ENCODE measurements at regions not wholly inside any gene's neighbourhood (a gene's known extent, or its start where the extent isn't known, plus 50 kb on each side); places are given as distances from the start of the nearest gene placed in this dataset.
A peak's percentile ranks its signal among the peaks of the same experiment; 100 is the strongest.

GRCh38 chr7:136066304-136067143, 89.4 kb upstream of the MTPN start:
- DNase-seq (ENCODE audit: low spot score), result no peak

DNA sequence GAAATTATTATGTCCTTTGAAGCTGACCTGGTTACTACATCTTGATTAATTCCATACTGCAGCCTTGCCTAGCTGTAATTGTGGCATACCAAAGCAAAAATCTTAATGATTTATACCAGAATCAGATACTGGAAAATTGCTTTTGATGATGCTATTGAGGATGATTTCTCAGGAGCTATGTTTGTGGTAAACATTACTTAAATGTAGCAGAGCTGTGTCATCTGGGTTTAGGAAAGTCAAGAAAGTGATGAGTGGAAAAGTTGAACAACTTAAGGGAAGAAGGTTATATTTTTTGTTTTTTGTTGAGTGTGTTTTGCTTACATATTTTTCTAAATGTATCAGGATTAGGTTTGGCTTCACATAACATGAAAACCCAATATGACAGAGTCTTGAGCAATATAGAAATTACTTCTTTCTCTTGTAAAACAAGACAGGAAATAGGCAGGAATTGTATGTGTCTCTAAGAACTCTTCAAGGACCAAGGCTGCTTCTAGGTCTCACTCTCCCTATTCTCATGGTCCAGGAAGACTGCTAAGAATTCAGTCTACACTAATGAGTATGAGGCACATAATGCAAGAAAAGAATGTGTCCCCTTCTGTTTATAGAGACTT, 87.6 kb upstream of the MTPN start:
- no peak for DNase-seq (ENCODE audit: low spot score)

GRCh38 chr7:136064081-136064480, 86.9 kb upstream of the MTPN start:
- no peak for DNase-seq (ENCODE audit: low spot score)

DNA sequence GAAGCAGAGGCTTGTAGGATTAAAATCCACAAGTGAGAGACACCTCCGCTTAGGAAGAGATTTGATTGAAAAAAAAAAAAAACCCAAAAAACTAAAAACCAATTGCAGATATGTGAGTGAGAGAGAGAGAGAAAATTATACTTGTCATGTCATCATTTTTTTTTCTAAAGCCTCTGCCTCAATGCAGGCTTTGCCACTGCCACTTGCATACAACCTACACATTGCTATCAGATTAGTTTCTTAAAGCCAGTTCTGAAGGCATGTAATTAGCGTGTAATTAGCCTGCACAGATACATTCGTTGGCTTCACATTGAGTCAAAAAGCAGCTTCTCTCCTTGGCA, 86.1 kb upstream of the MTPN start:
- no peak for DNase-seq (ENCODE audit: low spot score)

GRCh38 chr7:136062625-136063325, 85.6 kb upstream of the MTPN start:
- DNase-seq (ENCODE audit: low spot score), result peak; percentile 23

DNA sequence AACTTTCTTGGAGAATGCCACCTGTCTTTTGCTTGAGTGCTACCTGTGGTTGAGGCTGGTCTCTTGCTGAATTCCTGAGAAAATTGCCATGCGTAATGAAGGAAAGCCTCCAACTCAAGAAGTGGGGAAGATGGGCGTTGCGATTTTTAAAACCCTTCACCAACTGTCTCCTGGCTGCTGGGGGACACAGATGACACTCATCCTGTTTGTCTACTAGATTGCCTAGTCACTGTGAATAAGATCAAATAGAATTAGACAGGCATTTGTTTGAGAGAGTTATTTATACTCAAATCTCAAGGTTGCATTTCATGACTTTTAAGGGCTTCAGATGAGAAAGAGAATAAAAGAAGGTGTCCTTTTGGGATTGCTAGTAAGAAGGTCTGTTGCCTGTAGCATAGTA, 84.3 kb upstream of the MTPN start:
- DNase-seq (ENCODE audit: low spot score), result no peak

GRCh38 chr7:136058546-136058945, 81.4 kb upstream of the MTPN start:
- peak; percentile 86 for DNase-seq (ENCODE audit: low spot score)

- DNase-seq (ENCODE audit: low spot score), result no peak
Measured at GRCh38 chr7:136057509-136057908, 80.3 kb upstream of the MTPN start.

DNA sequence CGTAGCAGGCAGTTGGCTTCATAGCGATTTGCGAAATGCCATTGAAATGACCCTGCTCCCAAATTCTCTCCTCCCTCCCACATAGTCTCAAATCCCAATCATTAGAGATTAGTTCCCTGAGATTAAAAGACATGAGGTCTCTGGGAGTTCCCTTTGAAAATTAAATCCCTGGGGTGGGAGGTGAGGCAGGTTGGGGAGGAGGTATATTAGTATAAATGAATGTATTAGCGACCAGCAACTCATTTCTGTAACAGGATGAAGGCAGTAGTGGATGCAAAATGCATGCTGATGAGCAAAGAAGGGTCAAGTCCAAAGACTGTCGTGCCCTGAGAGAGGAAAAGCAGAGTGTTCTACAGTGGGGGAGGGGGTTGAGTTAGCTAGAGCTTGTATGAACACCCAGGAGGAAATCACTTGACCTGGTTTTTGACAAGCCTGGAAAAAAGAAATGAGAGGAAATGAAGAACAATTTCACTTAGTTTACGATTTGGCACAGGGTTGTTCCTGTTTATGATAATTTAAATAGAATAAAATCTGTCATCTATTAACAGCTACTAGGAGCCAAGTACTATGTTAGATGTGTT, 79.6 kb upstream of the MTPN start:
- peak; percentile 84 for DNase-seq (ENCODE audit: low spot score)

- DNase-seq (ENCODE audit: low spot score), result no peak
Measured at GRCh38 chr7:136055266-136055665, 78.1 kb upstream of the MTPN start.

- no peak for DNase-seq (ENCODE audit: low spot score)
Measured at GRCh38 chr7:136053689-136054485, 76.7 kb upstream of the MTPN start.

DNA sequence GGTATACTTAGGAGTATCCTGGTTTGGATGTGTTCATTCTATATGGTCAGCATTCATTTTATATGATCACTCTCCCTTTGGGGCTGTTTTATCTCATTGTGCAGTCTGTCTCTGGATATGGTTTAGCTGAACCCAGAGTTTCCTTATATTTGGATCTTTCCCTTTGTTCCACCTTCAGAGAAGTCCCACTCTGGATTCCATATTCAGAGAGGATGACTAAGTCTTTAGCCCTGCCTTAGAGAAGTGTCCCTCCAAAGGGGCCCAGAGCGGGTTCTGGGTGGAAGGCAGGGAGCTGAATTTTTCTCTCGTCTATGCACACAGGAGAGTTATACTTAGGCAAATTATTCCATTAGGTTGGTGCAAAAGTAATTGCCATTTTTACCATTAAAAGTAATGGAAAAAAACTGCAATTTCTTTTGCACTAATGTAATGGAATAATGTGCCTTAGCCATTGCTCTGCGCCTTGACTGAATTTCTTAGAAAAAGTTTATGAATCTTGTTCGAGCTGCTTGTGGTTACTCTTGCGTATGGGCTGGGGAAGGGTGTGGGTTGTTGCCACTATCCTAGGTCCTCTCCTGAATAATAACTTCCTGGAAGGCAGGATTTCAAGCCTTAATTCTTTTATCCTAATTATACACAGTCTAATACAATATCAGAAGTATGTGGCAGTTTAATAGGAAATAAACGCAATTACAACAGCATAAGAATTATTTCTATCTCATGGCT, 74.2 kb upstream of the MTPN start:
- no peak for DNase-seq (ENCODE audit: low spot score)

- DNase-seq (ENCODE audit: low spot score), result no peak
Measured at GRCh38 chr7:136050462-136050847, 73.3 kb upstream of the MTPN start.

GRCh38 chr7:136049818-136050461, 72.8 kb upstream of the MTPN start:
- no peak for DNase-seq (ENCODE audit: low spot score)

DNA sequence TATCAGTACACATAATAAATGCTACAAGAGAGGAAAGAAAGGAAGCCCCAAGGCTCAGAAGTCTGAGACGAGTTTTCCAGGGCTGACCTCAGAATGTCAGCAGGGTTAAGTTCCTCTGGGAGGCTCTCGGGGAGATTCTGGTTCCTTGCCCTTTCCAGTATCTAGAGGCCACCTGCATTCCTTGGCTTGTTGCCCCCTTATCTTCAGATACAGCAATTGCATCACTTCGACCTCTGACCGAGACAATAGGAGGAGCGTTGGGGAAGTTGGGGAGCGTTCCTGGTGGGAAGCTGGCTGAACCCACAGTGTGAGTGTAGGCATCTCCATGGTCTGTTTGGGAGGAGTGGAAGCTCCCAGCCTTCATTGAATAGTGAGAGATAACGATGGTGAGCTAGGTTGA, 72.0 kb upstream of the MTPN start:
- no peak for DNase-seq (ENCODE audit: low spot score)

DNA sequence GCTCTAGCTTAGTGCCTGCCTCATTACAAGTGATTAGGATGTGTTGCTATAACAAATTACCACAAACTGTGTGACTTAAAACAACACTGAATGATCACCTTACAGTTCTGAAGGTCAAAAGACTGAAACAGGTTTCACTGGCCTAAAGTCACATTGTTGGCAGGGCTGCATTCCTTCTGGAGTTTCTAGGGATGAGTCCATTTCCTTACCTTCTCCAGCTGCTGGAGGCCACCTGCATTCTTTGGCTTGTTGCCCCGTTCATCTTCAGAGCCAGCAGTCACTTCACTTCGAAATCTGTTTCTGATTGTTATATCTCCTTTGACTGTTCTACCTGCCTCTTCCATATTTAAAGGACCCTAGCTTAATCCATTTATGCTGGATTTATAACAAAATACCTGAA, 69.4 kb upstream of the MTPN start:
- DNase-seq (ENCODE audit: low spot score), result no peak

GRCh38 chr7:136045992-136046391, 68.8 kb upstream of the MTPN start:
- DNase-seq (ENCODE audit: low spot score), result no peak

GRCh38 chr7:136045181-136045580, 68.0 kb upstream of the MTPN start:
- DNase-seq (ENCODE audit: low spot score), result no peak

DNA sequence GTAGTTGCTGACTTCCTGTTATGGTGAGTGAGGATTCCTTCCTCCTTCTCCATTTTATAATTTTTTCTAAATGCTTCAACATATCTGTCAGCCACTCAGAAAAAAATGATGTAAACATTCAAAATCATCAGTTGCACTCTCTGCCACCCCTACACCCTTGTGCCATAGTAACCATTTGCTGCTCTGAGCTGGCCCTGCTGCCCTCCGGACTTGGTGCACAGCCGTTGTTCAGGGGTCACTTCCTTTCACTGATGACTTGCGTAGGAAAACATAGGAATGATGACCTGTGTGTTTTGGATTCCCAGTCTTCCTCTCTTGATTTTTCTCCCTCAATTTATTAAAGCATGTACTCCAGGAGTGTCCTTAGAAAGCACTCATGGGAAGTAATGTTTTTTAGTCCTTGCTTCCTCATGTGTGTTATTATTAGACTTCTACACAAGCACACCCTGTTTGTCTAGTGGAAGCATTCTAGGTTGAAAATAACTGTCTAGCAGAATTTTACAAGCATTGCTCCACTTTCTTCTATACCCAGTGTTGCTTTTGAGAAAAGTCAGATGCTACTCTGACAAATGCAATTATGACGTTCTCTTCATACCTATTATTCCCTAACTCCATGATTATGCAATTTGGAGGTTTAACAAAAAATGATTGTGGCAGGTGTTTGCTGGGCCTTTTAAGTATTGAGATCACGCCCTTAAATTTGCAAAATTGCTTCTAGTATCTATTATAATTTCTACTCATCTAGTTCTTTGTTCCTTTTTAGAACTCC, 62.6 kb upstream of the MTPN start:
- DNase-seq (ENCODE audit: low spot score), result no peak

DNA sequence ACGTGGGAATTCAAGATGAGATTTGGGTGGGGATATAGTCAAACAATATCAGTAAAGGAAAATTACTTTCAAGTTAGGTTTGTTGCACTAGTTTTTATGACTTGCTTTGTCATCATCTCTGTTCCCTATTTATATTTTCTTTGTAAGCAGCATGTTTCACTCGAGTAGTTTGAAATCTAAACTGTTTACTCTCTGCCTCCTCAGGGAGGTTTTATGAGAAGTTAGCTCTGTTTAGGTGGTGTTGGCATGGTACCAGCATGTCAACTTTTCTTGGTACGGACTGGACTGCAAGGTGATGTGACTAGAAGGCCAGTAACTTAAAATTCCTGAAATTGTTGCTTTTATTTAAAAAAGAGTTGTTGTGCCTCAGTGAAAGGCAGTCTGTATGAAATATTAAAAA, 59.2 kb upstream of the MTPN start:
- DNase-seq (ENCODE audit: low spot score), result no peak

Measured in cerebellar cortex (tissue), 1 donor.